COLO668 (cell line): ENCODE measurements at regions not wholly inside any gene's neighbourhood (a gene's known extent, or its start where the extent isn't known, plus 50 kb on each side); places are given as distances from the start of the nearest gene placed in this dataset.
"Not testable (repeated sequence)": the region's sequence is repeated elsewhere in the genome, so short reads cannot be mapped to it uniquely, and the experiment has no call there.

Source experiments
- DNase-seq: peaks from one replicate; lab custom pipeline; 2025; ENCODE audit not compliant: unreplicated experiment; lab: John Stamatoyannopoulos, UW

DNA sequence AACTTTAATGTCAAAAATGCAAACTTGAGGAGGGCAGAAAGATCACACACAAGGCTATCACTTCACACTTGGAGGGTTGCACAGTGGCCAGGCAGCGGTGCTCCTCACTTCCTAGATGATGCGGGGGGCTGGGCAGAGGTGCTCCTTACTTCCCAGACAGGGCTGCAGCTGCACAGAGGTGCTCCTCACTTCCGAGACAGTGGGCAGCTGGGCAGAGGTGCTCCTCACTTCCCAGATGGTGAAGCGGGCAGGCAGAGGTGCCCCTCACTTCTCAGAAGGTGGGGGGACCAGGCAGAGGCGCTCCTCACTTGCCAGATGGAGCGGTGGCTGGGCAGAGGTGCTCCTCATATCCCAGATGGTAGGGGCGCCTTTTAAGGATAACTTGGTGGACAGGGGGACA is 423.2 kb upstream of the RORB start:
- no peak for DNase-seq

DNA sequence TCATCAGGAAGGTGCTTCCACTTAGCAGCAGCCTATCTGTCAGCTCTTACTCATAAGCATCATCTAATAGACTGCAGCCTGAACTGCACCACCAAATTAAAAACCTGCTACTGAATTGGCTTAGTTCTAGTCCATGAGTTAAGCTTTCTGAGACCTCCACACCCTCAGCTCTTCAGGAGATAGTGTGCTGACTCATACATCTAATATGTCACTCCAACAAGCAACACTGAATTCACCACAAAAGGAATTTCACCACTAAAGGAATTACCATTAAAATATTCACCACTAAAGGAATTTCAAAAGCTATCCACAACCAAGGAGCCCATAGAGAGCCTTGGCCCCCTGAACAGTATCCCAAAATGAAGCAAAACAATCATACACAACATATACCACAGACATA is 418.5 kb upstream of the RORB start:
- no peak for DNase-seq

DNA sequence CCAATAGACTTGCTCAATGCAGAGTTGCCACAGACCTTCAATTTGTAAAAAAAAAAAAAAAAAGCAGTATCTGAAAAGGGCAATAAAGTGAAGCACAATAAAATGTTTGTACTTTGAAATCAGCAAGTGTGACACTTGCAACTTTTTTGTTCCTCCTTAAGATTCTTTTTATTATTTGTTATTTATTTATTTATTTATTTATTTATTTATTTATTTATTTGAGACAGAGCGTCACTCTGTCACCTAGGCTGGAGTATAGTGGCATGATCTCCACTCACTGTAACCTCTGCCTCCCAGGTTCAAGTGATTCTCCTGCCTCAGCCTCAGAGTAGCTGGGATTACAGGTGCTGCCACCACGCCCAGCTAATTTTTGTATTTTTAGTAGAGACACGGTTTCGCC is 416.5 kb upstream of the RORB start:
- not testable (repeated sequence) for DNase-seq

DNA sequence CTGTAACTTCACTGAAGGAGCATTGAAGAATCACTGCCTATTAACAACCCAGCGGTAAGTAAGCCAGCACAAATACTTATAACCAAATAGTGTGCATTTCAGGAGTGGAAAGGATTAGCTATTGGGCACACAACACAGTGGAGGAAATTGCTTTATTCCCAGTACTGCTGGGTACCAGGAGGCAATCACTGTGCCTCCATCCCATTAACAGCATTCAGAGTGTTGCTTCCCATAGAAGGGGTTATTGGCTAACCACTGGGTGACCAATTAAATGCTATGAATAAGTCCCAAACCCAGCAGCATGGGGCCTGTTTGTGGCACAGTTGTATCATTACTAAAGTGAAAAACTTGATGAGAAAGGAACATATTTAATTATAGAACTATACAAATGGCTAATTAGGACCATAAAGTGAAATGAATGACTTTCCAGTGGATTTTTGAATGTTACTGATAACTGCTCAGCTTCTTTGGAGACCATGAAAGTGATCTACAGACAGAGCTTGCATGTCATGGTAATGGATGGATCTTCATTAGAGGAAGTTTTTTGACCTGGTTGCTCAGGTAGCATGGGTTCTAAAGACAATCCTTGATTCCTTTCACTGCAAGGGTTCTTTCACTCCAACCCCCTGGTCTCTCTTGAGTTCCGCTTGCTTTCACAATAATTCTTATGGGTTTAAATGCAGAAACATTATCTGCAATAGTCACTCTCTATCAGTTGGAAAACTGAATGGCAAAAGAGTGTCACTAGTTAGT is 413.3 kb upstream of the RORB start:
- DNase-seq: no peak

- not testable (repeated sequence) for DNase-seq
Observed at GRCh38 chr9:74085384-74086037, 411.6 kb upstream of the RORB start.

DNA sequence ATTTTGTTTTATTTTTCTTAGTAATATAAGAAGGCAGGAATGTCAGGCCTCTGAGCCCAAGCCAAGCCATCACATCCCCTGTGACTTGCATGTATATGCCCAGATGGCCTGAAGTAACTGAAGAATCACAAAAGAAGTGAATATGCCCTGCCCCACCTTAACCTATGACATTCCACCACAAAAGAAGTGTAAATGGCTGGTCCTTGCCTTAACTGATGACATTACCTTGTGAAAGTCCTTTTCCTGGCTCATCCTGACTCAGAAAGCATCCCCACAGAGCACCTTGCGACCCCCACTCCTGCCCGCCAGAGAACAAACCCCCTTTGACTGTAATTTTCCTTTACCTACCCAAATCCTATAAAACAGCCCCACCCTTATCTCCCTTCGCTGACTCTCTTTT is 406.2 kb upstream of the RORB start:
- not testable (repeated sequence) for DNase-seq

DNA sequence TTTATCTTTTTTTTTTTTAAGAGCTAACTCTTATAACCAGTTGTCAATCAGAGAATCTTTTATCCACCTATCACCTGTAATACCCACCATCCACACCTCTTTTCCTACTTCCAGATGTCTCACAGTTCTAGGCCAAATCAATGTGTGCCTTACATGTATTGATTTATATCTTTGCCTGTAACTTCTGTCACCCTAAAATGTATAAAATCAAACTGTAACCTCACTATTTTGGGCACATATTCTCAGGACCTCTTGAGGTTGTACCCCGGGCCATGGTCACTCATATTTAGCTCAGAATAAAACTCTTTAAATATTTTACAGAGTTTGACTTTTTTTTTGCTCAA is 404.7 kb upstream of the RORB start:
- DNase-seq: no peak

DNA sequence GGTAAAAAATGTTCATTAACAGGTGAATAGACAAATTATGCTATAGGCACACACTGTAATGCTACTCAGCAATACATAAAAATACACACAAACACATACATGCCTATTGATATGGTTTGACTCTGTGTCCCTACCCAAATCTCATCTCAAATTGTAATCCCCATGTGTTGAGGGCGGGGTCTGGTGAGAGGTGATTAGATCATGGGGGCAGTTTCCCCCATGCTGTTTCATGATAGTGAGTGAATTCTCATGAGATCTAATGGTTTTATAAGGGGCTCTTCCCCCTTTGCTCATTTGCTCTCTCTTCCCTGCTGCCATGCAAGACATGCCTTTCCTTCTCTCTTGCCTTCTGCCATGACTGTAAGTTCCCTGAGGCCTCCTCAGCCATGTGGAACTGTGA is 403.1 kb upstream of the RORB start:
- DNase-seq: not testable (repeated sequence)

DNA sequence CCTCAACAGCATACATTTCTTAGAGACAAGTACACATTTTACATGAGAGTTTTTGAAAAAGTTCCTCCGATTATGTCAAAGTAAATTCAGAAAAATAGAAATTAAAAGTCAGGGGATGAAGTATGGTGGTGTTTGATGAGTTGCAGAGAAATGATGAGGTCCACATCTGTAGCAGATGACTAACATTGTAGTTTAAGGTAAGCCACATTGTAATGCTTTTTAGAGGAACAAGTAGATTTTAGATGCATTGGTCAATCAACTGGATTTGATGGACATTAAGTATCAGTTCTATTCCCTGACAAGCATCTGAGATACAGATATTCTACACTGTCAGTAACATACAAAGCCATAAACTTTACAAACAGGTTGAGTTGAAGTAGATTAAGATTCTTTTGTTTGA is 402.4 kb upstream of the RORB start:
- no peak for DNase-seq

- DNase-seq: no peak
Observed at GRCh38 chr9:74095925-74096324, 401.2 kb upstream of the RORB start.

DNA sequence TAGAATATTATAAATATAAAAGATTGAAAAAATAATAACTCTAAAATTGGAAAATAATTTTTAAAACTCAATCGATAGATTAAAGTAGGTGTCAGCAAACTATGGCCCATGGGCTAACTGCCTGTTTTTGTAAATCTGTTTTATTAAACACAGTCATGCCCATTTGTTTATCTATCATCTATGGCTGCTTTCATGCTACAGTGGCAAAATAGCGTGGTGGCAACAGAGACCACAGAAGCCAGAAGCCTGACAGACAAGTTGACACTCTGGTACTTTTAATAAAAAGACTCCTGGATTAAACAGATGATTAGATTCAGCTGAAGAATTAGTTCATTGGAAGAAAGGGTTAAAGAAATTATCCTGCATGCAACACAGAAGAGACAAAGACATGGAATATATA is 400.7 kb upstream of the RORB start:
- no peak for DNase-seq

GRCh38 chr9:74100042-74100441 is 397.1 kb upstream of the RORB start:
- DNase-seq: no peak

GRCh38 chr9:74102148-74102547 is 395.0 kb upstream of the RORB start:
- DNase-seq: not testable (repeated sequence)

- DNase-seq: no peak
Observed at GRCh38 chr9:74102702-74103101, 394.4 kb upstream of the RORB start.

GRCh38 chr9:74107692-74108091 is 389.4 kb upstream of the RORB start:
- DNase-seq: no peak

DNA sequence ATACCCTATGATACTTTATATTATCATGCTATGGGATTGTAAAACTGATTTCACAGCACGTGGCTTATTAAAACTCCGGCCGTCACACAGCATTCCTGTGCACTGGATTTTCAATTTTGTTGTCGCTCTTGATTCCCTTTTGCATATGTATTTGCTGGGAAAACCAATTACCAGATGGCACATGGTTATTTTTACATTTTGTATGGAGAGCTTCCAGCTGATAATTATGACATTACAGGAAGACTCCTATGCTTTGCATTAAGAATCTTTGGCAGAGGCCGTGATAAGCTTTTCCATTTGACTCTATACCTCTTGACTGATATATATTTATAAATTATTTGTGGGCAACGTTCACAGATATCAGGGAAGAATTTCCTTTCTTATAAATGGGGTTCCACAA is 381.2 kb upstream of the RORB start:
- no peak for DNase-seq

DNA sequence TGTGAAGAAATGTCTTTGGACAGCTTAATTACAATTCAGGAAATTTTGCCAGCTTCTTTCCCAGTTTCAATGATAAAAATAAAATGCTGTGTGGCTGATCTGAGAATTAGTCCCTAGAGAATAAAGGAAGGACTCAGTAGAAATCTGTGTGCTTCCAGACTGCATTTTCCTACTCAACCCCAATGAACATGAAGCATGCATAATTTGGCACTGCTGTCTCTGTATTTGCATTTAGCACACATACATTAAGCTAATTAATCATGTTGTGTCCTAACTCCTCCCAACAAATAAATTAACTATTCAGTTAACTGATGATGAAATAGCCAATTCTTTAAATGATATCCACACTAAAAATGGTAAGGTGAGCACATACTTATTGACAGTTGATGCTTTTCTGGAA is 380.0 kb upstream of the RORB start:
- no peak for DNase-seq

- no peak for DNase-seq
Observed at GRCh38 chr9:74117731-74118130, 379.4 kb upstream of the RORB start.

DNA sequence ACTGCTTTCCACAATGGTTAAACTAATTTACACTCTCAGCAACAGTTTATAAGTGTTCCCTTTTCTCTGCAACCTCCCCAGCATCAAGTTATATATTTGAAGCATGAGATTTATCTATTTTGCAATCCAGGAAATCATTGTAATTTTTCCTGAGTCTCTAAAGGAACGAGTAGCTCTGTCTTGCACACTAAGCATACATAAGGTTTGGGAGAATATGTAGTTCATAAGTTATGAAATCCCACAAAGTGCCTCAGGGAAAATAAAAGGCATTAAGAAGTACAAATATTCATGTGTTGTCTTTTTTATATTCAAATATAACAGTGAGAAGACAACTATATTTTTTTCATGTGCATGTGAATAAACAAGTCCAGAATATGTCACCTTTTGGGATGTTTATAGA is 377.1 kb upstream of the RORB start:
- no peak for DNase-seq

GRCh38 chr9:74120470-74120869 is 376.7 kb upstream of the RORB start:
- no peak for DNase-seq

DNA sequence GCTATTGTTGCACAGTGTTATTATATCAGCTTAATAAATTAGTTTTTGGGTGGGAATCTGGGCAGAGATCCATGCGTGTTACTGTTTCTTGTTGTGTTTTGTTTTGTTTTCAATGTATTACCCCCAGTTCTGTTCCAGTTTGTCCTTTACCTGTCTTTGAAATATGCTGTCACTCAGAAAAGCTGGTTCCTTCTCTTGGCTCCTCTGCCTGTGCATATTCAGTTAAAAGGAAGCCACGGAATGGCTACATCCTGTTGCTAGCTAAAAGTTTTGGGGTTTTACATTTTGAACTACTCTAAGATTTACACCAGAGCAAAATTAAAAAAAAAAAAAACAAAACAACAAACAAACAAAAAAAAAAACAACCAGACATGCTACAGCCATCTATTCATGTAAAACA is 374.9 kb upstream of the RORB start:
- no peak for DNase-seq

- DNase-seq: no peak
Observed at GRCh38 chr9:74122661-74123060, 374.5 kb upstream of the RORB start.

DNA sequence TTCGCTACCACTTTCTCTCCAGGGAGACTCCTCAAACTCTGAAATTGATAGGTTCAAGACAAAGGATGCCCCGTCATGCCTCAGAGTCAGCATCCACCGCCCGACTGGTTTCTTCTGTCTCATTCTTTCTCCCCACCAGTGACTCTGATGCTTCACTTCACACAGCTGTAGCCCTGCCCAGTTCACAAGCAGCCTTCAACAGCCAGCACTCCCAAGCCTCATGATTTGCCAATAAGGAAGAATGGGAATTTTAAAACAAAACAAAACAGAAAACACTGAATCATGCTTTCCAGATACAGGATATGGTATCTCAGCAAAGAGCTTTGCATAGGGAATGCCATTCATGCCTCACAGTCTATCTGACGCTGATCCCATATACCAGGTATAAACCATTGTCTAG is 371.2 kb upstream of the RORB start:
- DNase-seq: no peak
